Daoy (cell line): ENCODE measurements at regions not wholly inside any gene's neighbourhood (a gene's known extent, or its start where the extent isn't known, plus 50 kb on each side); places are given as distances from the start of the nearest gene placed in this dataset.

Experiments
- DNase-seq: peaks from one replicate; pipeline ENCODE4 v3.0.0-alpha.2; 2015; ENCODE audit warnings: low read depth

GRCh38 chr15:91665212-91665611, 188.3 kb upstream of the SLCO3A1 start:
- DNase-seq: no peak

GRCh38 chr15:91668370-91668769, 185.1 kb upstream of the SLCO3A1 start:
- DNase-seq: no peak

- no peak for DNase-seq
Observed at GRCh38 chr15:91670108-91670507, 183.4 kb upstream of the SLCO3A1 start.

GRCh38 chr15:91678003-91678402, 175.5 kb upstream of the SLCO3A1 start:
- no peak for DNase-seq

- DNase-seq: no peak
Observed at GRCh38 chr15:91679447-91679846, 174.1 kb upstream of the SLCO3A1 start.

- DNase-seq: no peak
Observed at GRCh38 chr15:91685436-91685835, 168.1 kb upstream of the SLCO3A1 start.

GRCh38 chr15:91688811-91689210, 164.7 kb upstream of the SLCO3A1 start:
- no peak for DNase-seq

- DNase-seq: no peak
Observed at GRCh38 chr15:91689377-91689776, 164.1 kb upstream of the SLCO3A1 start.

GRCh38 chr15:91692596-91692995, 160.9 kb upstream of the SLCO3A1 start:
- no peak for DNase-seq

GRCh38 chr15:91694131-91694830, 159.2 kb upstream of the SLCO3A1 start:
- DNase-seq: peak; percentile 44

GRCh38 chr15:91694831-91695210, 158.7 kb upstream of the SLCO3A1 start:
- DNase-seq: peak; percentile 63

- no peak for DNase-seq
Observed at GRCh38 chr15:91695799-91696198, 157.7 kb upstream of the SLCO3A1 start.

- DNase-seq: no peak
Observed at GRCh38 chr15:91696981-91697380, 156.5 kb upstream of the SLCO3A1 start.

- no peak for DNase-seq
Observed at GRCh38 chr15:91698241-91698640, 155.3 kb upstream of the SLCO3A1 start.

GRCh38 chr15:91699741-91700140, 153.8 kb upstream of the SLCO3A1 start:
- DNase-seq: no peak

- no peak for DNase-seq
Observed at GRCh38 chr15:91703274-91703673, 150.2 kb upstream of the SLCO3A1 start.

GRCh38 chr15:91704343-91704742, 149.2 kb upstream of the SLCO3A1 start:
- DNase-seq: peak; percentile 13

- DNase-seq: peak; percentile 84
Observed at GRCh38 chr15:91706322-91707032, 147.0 kb upstream of the SLCO3A1 start.

GRCh38 chr15:91710080-91710698, 143.3 kb upstream of the SLCO3A1 start:
- DNase-seq: peak; percentile 58

GRCh38 chr15:91711384-91712033, 142.0 kb upstream of the SLCO3A1 start:
- no peak for DNase-seq

- DNase-seq: no peak
Observed at GRCh38 chr15:91712286-91712685, 141.2 kb upstream of the SLCO3A1 start.

- no peak for DNase-seq
Observed at GRCh38 chr15:91716536-91716935, 137.0 kb upstream of the SLCO3A1 start.

- no peak for DNase-seq
Observed at GRCh38 chr15:91717811-91718210, 135.7 kb upstream of the SLCO3A1 start.
